Adrenal gland (tissue), 9 donors: ENCODE measurements at regions not wholly inside any gene's neighbourhood (a gene's known extent, or its start where the extent isn't known, plus 50 kb on each side); places are given as distances from the start of the nearest gene placed in this dataset.

Experiments
- DNase-seq, 7 donors: peaks; one replicate each; pipeline ENCODE4 v3.0.0-alpha.2; 2019 to 2020
- H3K27ac ChIP-seq, 5 donors: fragments of 200-600 bp; sonication (generic) in 4 of 5; 1 replicate in 3 of 5; 2 replicates in 2 of 5; pipeline versions ENCODE4 v1.5.1 to v1.8.0; 2016 to 2020; ENCODE audit warnings: mild to moderate bottlenecking in 1 of 5
- H3K27me3 ChIP-seq: fragments of 200-600 bp; 2 replicates; pipeline ENCODE4 v1.8.0; 2021
- H3K36me3 ChIP-seq, 2 donors: fragments of 200-600 bp; replicated peaks in 1 of 2; 1 replicate in 1 of 2; 2 replicates in 1 of 2; pipeline versions ENCODE4 v1.5.1 to v1.8.0; 2018 to 2022
- H3K4me1 ChIP-seq, 2 donors: fragments of 200-600 bp; replicated peaks in 1 of 2; 1 replicate in 1 of 2; 2 replicates in 1 of 2; pipeline versions ENCODE4 v1.5.1 to v1.8.0; 2018 to 2021
- H3K4me3 ChIP-seq, 4 donors: fragments of 200-600 bp; sonication (generic) in 3 of 4; one replicate each; pipeline ENCODE4 v1.5.1; 2016 to 2018
- H3K9me3 ChIP-seq, 3 donors: fragments of 200-600 bp; sonication (generic) in 1 of 3; replicated peaks in 1 of 3; 1 replicate in 2 of 3; 2 replicates in 1 of 3; pipeline versions ENCODE4 v1.5.1 to v1.8.0; 2016 to 2021
- CTCF ChIP-seq, 6 experiments: fragments of 450-650 bp in 4 of 6; fragments of 200-600 bp in 2 of 6; sonication (generic) in 1 of 6; IDR thresholded peaks; 1 replicate in 5 of 6; 2 replicates in 1 of 6; pipeline versions ENCODE4 v1.5.1 to v1.8.0; 2016 to 2021; ENCODE audit warnings: antibody characterized with exemption in 6 of 6, mild to moderate bottlenecking in 2 of 6, moderate library complexity in 1 of 6
- POLR2A ChIP-seq, 2 donors: fragments of 450-650 bp; IDR thresholded peaks; one replicate each; pipeline ENCODE4 v1.6.1; 2017; ENCODE audit warnings: antibody characterized with exemption in 2 of 2, mild to moderate bottlenecking in 2 of 2, moderate library complexity in 1 of 2
- WGBS, 4 donors: extraction: QIAGEN DNeasy Blood & Tissue Kit in 2 of 4; methylation state at CpG; one replicate each; pipeline versions ENCODE4 v1.1.5 to v1.1.7; 2013 to 2017; 5-methylcytosine and 5-hydroxymethylcytosine counted together
- intact Hi-C, 2 donors: fragments of 100-400 bp; cut with DNase I; formaldehyde crosslinking; loops; one replicate each; pipeline versions ENCODE4 v1.14.1 to v1.15.0; 2022 to 2023
- donor health status: healthy with polysubstance abuse.
- donor health status: Bipolar disorder and iron deficiency.
- donor health status: DM: yes; HTN: yes; CAD: no.
- donor health status: DM: no; HTN: no; CAD: no.
- donor health status: DM: no; HTN: no; CAD: no.

GRCh38 chr5:104299998-104300706 is 737.6 kb upstream of the NUDT12 start:
- TF ChIP-seq POLR2A (IDR thresholded peaks at IDR 0.05) (no peak), CTCF (IDR thresholded peaks at IDR 0.05) (no peak)
- intact Hi-C loops, result no loop called here
- 79 to 84% (median 80%) methylated on average over 7 of the region's 7 CpGs for WGBS, 4 donors
- Histone ChIP-seq H3K27ac (no peak overlapping the region), H3K36me3 (no peaks in the 10 kb centered on the region), H3K9me3 (no peaks in the 10 kb centered on the region), H3K4me1 (no peaks in the 10 kb centered on the region), H3K27me3 (no peaks in the 10 kb centered on the region), H3K4me3 (no peak overlapping the region)
- no peak for DNase-seq

- TF ChIP-seq POLR2A (IDR thresholded peaks at IDR 0.05) (no peak), CTCF (IDR thresholded peaks at IDR 0.05) (no peak)
- Histone ChIP-seq H3K27me3 (no peaks in the 10 kb centered on the region), H3K4me1 (no peaks in the 10 kb centered on the region), H3K4me3 (no peak overlapping the region), H3K9me3 (no peaks in the 10 kb centered on the region), H3K27ac (no peak overlapping the region), H3K36me3 (no peaks in the 10 kb centered on the region)
- DNase-seq, result no peak
- intact Hi-C loops, result no loop called here
- 87 to 93% (median 90%) methylated on average over 5 of the region's 5 CpGs for WGBS, 4 donors
These were observed 735.9 kb upstream of the NUDT12 start for GRCh38 chr5:104298518-104298917.

GRCh38 chr5:104297076-104297475 is 734.5 kb upstream of the NUDT12 start:
- Histone ChIP-seq H3K9me3 (no peaks in the 10 kb centered on the region), H3K27me3 (no peaks in the 10 kb centered on the region), H3K4me1 (no peaks in the 10 kb centered on the region), H3K27ac (no peak overlapping the region), H3K36me3 (no peaks in the 10 kb centered on the region), H3K4me3 (no peak overlapping the region)
- DNase-seq, result no peak
- WGBS, 4 donors, result 32 to 49% (median 42%) methylated on average over 1 of the region's 1 CpG
- TF ChIP-seq POLR2A (IDR thresholded peaks at IDR 0.05) (no peak), CTCF (IDR thresholded peaks at IDR 0.05) (no peak)
- intact Hi-C loops, result no loop called here

- no peak overlapping the region for H3K4me3 ChIP-seq
- intact Hi-C loops, result no loop called here
- no peaks in the 10 kb centered on the region for H3K36me3 ChIP-seq
- H3K9me3 ChIP-seq, result no peaks in the 10 kb centered on the region
- no peaks in the 10 kb centered on the region for H3K4me1 ChIP-seq
- DNase-seq, result no peak
- H3K27me3 ChIP-seq, result no peaks in the 10 kb centered on the region
- no peak overlapping the region for H3K27ac ChIP-seq
- no peak for TF ChIP-seq CTCF (IDR thresholded peaks at IDR 0.05)
- TF ChIP-seq POLR2A (IDR thresholded peaks at IDR 0.05), result no peak
- 71 to 89% (median 83%) methylated on average over 1 of the region's 1 CpG for WGBS, 4 donors
These were observed 733.4 kb upstream of the NUDT12 start for GRCh38 chr5:104295991-104296390.
